Ovary (tissue), 7 donors: ENCODE measurements at regions not wholly inside any gene's neighbourhood (a gene's known extent, or its start where the extent isn't known, plus 50 kb on each side); places are given as distances from the start of the nearest gene placed in this dataset.

ENCODE experiments used
- DNase-seq, 5 donors: peaks; one replicate each; pipeline ENCODE4 v3.0.0-alpha.2; 2019 to 2020
- H3K27ac ChIP-seq, 2 donors: fragments of 200-600 bp; one replicate each; pipeline versions ENCODE4 v1.5.1 to v1.8.0; 2019 to 2022
- H3K27me3 ChIP-seq: fragments of 200-600 bp; one replicate; pipeline ENCODE4 v1.8.0; 2022
- H3K36me3 ChIP-seq: fragments of 200-600 bp; sonication (generic); one replicate; pipeline ENCODE4 v1.5.1; 2019
- H3K4me1 ChIP-seq: one replicate; pipeline ENCODE4 v1.8.1; 2013; ENCODE audit warnings: mild to moderate bottlenecking, moderate library complexity; ENCODE audit not compliant: insufficient read depth
- H3K4me3 ChIP-seq: fragments of 200-600 bp; sonication (generic); one replicate; pipeline ENCODE4 v1.5.1; 2017
- H3K9me3 ChIP-seq, 2 donors: fragments of 200-600 bp in 1 of 2; sonication (generic) in 1 of 2; one replicate each; pipeline versions ENCODE4 v1.5.1 to v1.8.1; 2013 to 2019; ENCODE audit warnings: mild to moderate bottlenecking in 1 of 2, moderate library complexity in 1 of 2
- EP300 ChIP-seq: sonication (generic); formaldehyde crosslinking; IDR thresholded peaks from one replicate; pipeline ENCODE4 v1.6.1; 2017; ENCODE audit warnings: antibody characterized with exemption
- POLR2A ChIP-seq: fragments of 450-650 bp; IDR thresholded peaks from one replicate; pipeline ENCODE4 v1.6.1; 2017; ENCODE audit warnings: antibody characterized with exemption, mild to moderate bottlenecking, moderate library complexity
- WGBS, 3 donors: extraction: QIAGEN DNeasy Blood & Tissue Kit in 1 of 3; methylation state at CpG; one replicate each; pipeline versions ENCODE4 v1.1.5 to v1.1.7; 2013 to 2017; 5-methylcytosine and 5-hydroxymethylcytosine counted together
- intact Hi-C, 4 donors: fragments of 100-400 bp; cut with DNase I; formaldehyde crosslinking; loops; one replicate each; pipeline versions ENCODE4 v1.11.0 to v1.15.1; 2022 to 2023
- TF ChIP-seq, protein P1 (sequence below), 3 donors: fragments of 450-650 bp in 2 of 3; fragments of 200-600 bp in 1 of 3; IDR thresholded peaks; one replicate each; pipeline versions ENCODE4 v1.5.1 to v1.8.0; 2016 to 2022; ENCODE audit warnings: antibody characterized with exemption in 3 of 3, mild to moderate bottlenecking in 1 of 3
- donor health status: DM: no; HTN: no; CAD: no; lungs with moderate emphysema.
- donor health status: DM: no; HTN: no; CAD: no.
- donor health status: Bipolar disorder and iron deficiency.
- donor health status: DM: no; HTN: no; CAD: no.
- donor health status: DM: yes; HTN: yes; CAD: no.

DNA sequence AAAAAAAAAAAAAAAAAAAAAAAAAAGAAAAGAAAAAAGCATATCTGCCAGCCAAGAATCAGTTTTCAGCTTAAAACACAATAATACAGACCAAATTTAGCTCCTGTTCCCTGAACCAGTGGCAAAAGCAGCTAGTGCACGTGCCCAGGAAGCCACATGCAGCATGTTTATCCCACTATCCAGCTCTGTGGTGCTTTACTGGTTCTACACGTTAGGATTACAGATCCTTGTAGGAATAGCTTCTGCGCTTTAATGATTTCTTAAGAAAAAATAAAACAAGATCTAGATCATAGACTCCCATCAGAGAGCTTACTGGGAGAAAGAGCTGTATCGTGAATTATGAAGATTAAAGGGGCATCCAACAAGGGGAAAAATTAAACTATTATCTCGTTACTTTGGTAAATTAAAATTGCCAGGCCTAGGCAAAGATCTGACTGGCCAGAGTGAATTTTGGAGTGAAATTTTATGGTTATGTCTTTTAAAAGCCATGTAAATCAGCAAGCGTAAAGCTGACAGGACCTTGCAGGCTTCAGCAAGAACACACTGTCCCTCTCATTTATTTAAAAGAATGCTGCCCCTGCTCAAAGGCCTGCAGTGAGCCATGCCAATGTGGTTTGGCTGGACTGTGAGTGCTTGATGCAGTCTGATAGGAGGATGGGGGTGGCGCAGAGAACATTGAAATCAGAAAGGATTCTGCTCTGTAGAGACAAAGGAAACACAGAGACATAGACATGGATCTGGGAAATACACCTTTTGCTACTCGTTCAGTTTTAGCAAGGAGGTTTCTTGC lies 177.3 kb upstream of the PHYHIPL start:
- H3K27ac ChIP-seq: peak overlapping the region; percentile 34 to 47

DNA sequence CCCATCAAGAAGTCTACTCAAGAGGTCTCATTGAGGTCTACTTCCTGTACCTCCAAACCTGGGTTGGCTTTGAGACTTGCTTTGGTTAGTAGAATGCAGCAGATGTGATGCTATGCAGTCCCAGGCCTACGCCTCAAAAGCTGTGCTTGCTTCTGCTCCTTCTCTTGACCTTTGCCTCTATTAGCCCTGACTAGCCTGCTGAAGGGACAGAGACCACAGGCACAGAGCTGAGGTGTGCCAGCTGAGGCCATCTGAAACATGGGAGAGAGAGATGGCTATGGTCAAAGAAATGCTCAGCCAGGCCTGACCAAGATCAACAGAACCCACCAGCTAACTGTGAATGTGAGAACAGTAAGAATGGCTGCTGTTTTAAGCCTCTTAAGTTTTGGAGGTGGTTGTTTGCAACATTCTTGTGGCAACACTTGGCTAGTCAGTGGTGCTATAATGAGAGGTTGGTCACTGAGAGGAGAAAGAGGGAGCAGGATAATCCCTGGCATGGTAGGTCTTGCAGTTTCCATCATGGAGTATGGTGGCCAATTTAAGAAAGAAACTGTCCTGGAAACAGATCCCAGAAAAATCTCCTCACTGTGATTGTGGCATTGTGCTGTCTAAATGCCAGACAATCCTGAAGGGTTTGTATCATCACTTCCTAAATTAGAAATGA lies 176.1 kb upstream of the PHYHIPL start:
- WGBS, 3 donors: 98 to 100% (median 100%) methylated on average over 1 of the region's 1 CpG
- peaks cover 14% of the 10 kb centered on the region for H3K4me1 ChIP-seq
- H3K36me3 ChIP-seq: no peaks in the 10 kb centered on the region
- intact Hi-C loops: no loop called here
- H3K4me3 ChIP-seq: no peak overlapping the region
- DNase-seq: no peak
- TF ChIP-seq, protein P1, sequence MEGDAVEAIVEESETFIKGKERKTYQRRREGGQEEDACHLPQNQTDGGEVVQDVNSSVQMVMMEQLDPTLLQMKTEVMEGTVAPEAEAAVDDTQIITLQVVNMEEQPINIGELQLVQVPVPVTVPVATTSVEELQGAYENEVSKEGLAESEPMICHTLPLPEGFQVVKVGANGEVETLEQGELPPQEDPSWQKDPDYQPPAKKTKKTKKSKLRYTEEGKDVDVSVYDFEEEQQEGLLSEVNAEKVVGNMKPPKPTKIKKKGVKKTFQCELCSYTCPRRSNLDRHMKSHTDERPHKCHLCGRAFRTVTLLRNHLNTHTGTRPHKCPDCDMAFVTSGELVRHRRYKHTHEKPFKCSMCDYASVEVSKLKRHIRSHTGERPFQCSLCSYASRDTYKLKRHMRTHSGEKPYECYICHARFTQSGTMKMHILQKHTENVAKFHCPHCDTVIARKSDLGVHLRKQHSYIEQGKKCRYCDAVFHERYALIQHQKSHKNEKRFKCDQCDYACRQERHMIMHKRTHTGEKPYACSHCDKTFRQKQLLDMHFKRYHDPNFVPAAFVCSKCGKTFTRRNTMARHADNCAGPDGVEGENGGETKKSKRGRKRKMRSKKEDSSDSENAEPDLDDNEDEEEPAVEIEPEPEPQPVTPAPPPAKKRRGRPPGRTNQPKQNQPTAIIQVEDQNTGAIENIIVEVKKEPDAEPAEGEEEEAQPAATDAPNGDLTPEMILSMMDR (IDR thresholded peaks at IDR 0.05): no peak
- no peak for TF ChIP-seq EP300
- TF ChIP-seq POLR2A: no peak
- H3K27ac ChIP-seq: peak overlapping the region in 1 of 2 donors; percentile 47
- H3K27me3 ChIP-seq: no peaks in the 10 kb centered on the region
- no peaks in the 10 kb centered on the region for H3K9me3 ChIP-seq

More for the DNA sequence above, 177.3 kb upstream of the PHYHIPL start:
- H3K27me3 ChIP-seq: no peaks in the 10 kb centered on the region
- H3K9me3 ChIP-seq: no peaks in the 10 kb centered on the region
- peaks cover 12% of the 10 kb centered on the region for H3K4me1 ChIP-seq
- DNase-seq: peak; percentile 38 to 82 (median 57)
- H3K36me3 ChIP-seq: no peaks in the 10 kb centered on the region
- TF ChIP-seq EP300 (no peak), POLR2A (no peak)
- TF ChIP-seq, protein P1 (IDR thresholded peaks at IDR 0.05): no peak
- WGBS, 3 donors: 23 to 30% (median 26%) methylated on average over 8 of the region's 8 CpGs
- H3K4me3 ChIP-seq: no peak overlapping the region
- intact Hi-C loops: no loop called here

DNA sequence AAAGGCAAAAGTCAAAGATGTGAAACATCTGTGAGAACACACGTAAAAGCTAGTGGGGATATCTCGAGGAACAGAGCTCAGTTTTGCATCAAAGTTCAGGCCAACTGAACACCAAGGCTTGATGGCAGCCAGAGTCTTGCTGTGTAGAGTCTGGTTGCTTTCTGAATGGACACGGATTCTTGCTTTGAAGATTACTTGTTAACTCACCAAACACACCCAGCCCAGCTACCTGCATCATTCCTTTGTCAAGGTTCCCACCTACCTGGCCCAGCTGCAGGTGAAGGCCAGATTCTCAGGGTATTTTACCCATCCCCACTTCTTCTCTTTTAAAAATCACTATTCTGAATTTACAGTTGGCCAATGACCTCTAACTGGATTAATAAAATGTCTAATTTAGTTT lies 174.4 kb upstream of the PHYHIPL start:
- Histone ChIP-seq H3K36me3 (no peaks in the 10 kb centered on the region), H3K27me3 (no peaks in the 10 kb centered on the region), H3K4me1 (peaks cover 17% of the 10 kb centered on the region), H3K9me3 (no peaks in the 10 kb centered on the region), H3K27ac (peak overlapping the region in 1 of 2 donors; percentile 67), H3K4me3 (no peak overlapping the region)
- intact Hi-C loops: no loop called here
- no peak for DNase-seq
- TF ChIP-seq, protein P1 (IDR thresholded peaks at IDR 0.05): no peak
- TF ChIP-seq POLR2A (no peak), EP300 (no peak)
- WGBS, 3 donors: 74 to 87% (median 83%) methylated on average over 3 of the region's 3 CpGs

DNA sequence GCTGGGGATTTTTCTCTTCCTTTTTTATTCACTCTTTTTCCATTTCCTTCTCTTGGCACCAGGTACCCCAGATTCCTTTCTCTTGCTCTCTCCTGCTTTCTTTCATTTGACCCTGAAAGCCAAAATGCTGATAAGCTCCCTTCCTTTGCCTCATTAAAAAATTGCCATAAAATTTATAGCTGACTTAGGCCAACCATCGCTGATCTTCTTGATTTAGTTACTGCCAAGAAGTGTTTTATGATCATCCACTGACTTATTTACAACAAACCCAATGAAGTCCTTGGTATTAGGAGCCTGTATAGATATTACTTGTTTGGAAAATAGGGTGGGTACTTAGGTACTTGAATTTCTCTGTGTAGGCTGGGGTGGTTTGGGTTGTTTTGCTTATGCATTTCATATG lies 173.2 kb upstream of the PHYHIPL start:
- 8 to 16% (median 9%) methylated on average over 1 of the region's 1 CpG for WGBS, 3 donors
- Histone ChIP-seq H3K27me3 (no peaks in the 10 kb centered on the region), H3K4me1 (peaks cover 23% of the 10 kb centered on the region), H3K27ac (peak overlapping the region in 1 of 2 donors; percentile 67), H3K36me3 (no peaks in the 10 kb centered on the region), H3K4me3 (no peak overlapping the region), H3K9me3 (no peaks in the 10 kb centered on the region)
- intact Hi-C loops: no loop called here
- no peak for DNase-seq
- TF ChIP-seq, protein P1 (IDR thresholded peaks at IDR 0.05): no peak
- TF ChIP-seq POLR2A: no peak
- TF ChIP-seq EP300: no peak
